ENCODE measurements at regions not wholly inside any gene's neighbourhood (a gene's known extent, or its start where the extent isn't known, plus 50 kb on each side); places are given as distances from the start of the nearest gene placed in this dataset.

GRCh38 chr13:81089371-81090157 lies 748.6 kb upstream of the SPRY2 start:
- TF ChIP-seq CTCF (IDR thresholded peaks at IDR 0.05; ENCODE audit: insufficient read depth, low read length): no peak
- no peak for TF ChIP-seq GABPA (IDR thresholded peaks at IDR 0.05; ENCODE audit: low read depth)
- TF ChIP-seq POLR2AphosphoS5 (IDR thresholded peaks at IDR 0.05; ENCODE audit: low read depth): no peak
- TF ChIP-seq REST (IDR thresholded peaks at IDR 0.05; ENCODE audit: insufficient replicate concordance, low read depth): no peak

All from HL-60 (cell line).